ENCODE measurements at regions not wholly inside any gene's neighbourhood (a gene's known extent, or its start where the extent isn't known, plus 50 kb on each side); places are given as distances from the start of the nearest gene placed in this dataset.
"Not testable (repeated sequence)": the region's sequence is repeated elsewhere in the genome, so short reads cannot be mapped to it uniquely, and the experiment has no call there.

- Histone ChIP-seq H3K36me3 (ENCODE audit: control insufficient read depth in 5 of 5, insufficient read depth in 5 of 5, low read length in 5 of 5) (no peaks in the 10 kb centered on the region), H3K27ac (ENCODE audit: low read depth, low read length) (no peak overlapping the region), H3K9me3 (ENCODE audit: control insufficient read depth in 5 of 5, low read length in 5 of 5) (peaks cover 0 to 5% (median 4%) of the 10 kb centered on the region in 5 donors), H3K4me1 (ENCODE audit: control insufficient read depth in 5 of 5, insufficient read depth in 5 of 5, low read length in 5 of 5) (peaks cover 0 to 7% (median 0%) of the 10 kb centered on the region in 5 donors), H3K9ac (ENCODE audit: low read length in 5 of 5) (no peak overlapping the region), H3K4me3 (ENCODE audit: low read depth in 1 of 5, low read length in 5 of 5) (no peak overlapping the region), H3K27me3 (ENCODE audit: control insufficient read depth in 5 of 5, insufficient read depth in 4 of 5, low read length in 5 of 5) (peaks cover 0 to 1% (median 0%) of the 10 kb centered on the region in 5 donors)
These were observed 58.7 kb upstream of the AUTS2 start for GRCh38 chr7:69539531-69539930.

DNA sequence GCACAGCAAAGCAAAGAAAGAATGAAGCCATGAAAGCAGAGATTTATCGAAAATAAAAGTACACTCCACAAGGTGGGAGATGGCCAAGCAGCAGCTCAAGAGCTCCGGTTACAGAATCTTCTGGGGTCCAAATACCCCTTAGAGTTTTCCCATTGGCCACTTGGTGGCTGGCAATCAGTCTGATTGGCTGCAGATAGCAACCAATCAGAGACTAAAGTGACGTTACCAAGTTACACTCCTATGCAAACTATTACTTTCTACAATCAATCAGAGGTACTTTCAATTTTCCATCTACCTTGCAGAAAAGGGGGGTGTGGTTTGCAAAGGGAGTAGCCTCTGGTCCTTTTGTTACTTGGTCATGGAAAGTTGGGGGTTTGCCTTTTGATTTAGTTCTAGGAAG, 58.0 kb upstream of the AUTS2 start:
- H3K9me3 ChIP-seq (ENCODE audit: control insufficient read depth in 5 of 5, low read length in 5 of 5), result peaks cover 0 to 5% (median 4%) of the 10 kb centered on the region in 5 donors
- H3K4me3 ChIP-seq (ENCODE audit: low read depth in 1 of 5, low read length in 5 of 5), result no peak overlapping the region
- no peak overlapping the region for H3K9ac ChIP-seq (ENCODE audit: low read length in 5 of 5)
- no peaks in the 10 kb centered on the region for H3K27me3 ChIP-seq (ENCODE audit: control insufficient read depth in 5 of 5, insufficient read depth in 4 of 5, low read length in 5 of 5)
- H3K27ac ChIP-seq (ENCODE audit: low read depth, low read length), result no peak overlapping the region
- H3K4me1 ChIP-seq (ENCODE audit: control insufficient read depth in 5 of 5, insufficient read depth in 5 of 5, low read length in 5 of 5), result peaks cover 0 to 6% (median 0%) of the 10 kb centered on the region in 5 donors
- no peaks in the 10 kb centered on the region for H3K36me3 ChIP-seq (ENCODE audit: control insufficient read depth in 5 of 5, insufficient read depth in 5 of 5, low read length in 5 of 5)

GRCh38 chr7:69541779-69542432, 56.4 kb upstream of the AUTS2 start:
- H3K27me3 ChIP-seq (ENCODE audit: control insufficient read depth in 5 of 5, insufficient read depth in 4 of 5, low read length in 5 of 5); H3K4me1 ChIP-seq (ENCODE audit: control insufficient read depth in 5 of 5, insufficient read depth in 5 of 5, low read length in 5 of 5); H3K27ac ChIP-seq (ENCODE audit: low read depth, low read length); H3K9ac ChIP-seq (ENCODE audit: low read length in 5 of 5); H3K36me3 ChIP-seq (ENCODE audit: control insufficient read depth in 5 of 5, insufficient read depth in 5 of 5, low read length in 5 of 5); H3K4me3 ChIP-seq (ENCODE audit: low read depth in 1 of 5, low read length in 5 of 5); H3K9me3 ChIP-seq (ENCODE audit: control insufficient read depth in 5 of 5, low read length in 5 of 5): not testable (repeated sequence)

DNA sequence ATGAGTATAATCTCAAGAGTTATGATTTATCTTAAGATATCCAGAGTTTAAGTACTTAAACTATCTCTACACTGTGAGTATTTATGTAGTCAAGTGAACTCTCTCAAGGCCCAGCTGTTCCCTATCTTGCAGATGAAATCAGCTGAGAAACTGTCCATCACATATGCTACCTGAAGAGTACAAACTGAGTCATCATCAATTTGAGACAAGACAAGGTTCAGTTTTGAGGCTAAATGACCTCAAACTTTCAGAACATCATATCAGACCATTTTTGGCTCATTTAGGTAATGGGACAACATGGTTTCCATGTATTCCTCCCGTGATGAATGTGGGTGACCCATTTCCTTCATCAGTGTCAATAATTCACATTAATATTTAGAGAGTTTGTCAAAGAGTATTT, 53.1 kb upstream of the AUTS2 start:
- H3K4me3 ChIP-seq (ENCODE audit: low read depth in 1 of 5, low read length in 5 of 5), result no peak overlapping the region
- H3K9ac ChIP-seq (ENCODE audit: low read length in 5 of 5), result no peak overlapping the region
- H3K27me3 ChIP-seq (ENCODE audit: control insufficient read depth in 5 of 5, insufficient read depth in 4 of 5, low read length in 5 of 5), result no peaks in the 10 kb centered on the region
- H3K4me1 ChIP-seq (ENCODE audit: control insufficient read depth in 5 of 5, insufficient read depth in 5 of 5, low read length in 5 of 5), result peaks cover 0 to 6% (median 0%) of the 10 kb centered on the region in 5 donors
- H3K27ac ChIP-seq (ENCODE audit: low read depth, low read length), result no peak overlapping the region
- peaks cover 0 to 5% (median 4%) of the 10 kb centered on the region in 5 donors for H3K9me3 ChIP-seq (ENCODE audit: control insufficient read depth in 5 of 5, low read length in 5 of 5)
- no peaks in the 10 kb centered on the region for H3K36me3 ChIP-seq (ENCODE audit: control insufficient read depth in 5 of 5, insufficient read depth in 5 of 5, low read length in 5 of 5)
